CD8-positive, alpha-beta memory T cell (primary cell): ENCODE measurements at regions not wholly inside any gene's neighbourhood (a gene's known extent, or its start where the extent isn't known, plus 50 kb on each side); places are given as distances from the start of the nearest gene placed in this dataset.

ENCODE experiments used
- CTCF ChIA-PET: fragments of 350-600 bp; sonication (Branson Sonifier 250); formaldehyde crosslinking; loops from one replicate; lab custom pipeline; 2021; ENCODE audit warnings: antibody characterized with exemption; lab: Charles Lee
- POLR2A ChIA-PET: fragments of 350-600 bp; sonication (Branson Sonifier 250); formaldehyde crosslinking; loops from one replicate; lab custom pipeline; 2021; ENCODE audit warnings: antibody characterized with exemption; lab: Charles Lee
- DNase-seq, 5 donors: peaks; one replicate each; pipeline versions ENCODE4 v3.0.0 to v3.0.0-alpha.2; 2020 to 2022; ENCODE audit warnings: mixed read lengths in 1 of 5
- H3K27ac ChIP-seq: one replicate; pipeline ENCODE4 v1.7.0; 2013; ENCODE audit warnings: low read depth, mild to moderate bottlenecking, low read length, moderate library complexity
- H3K27me3 ChIP-seq: 2 replicates; pipeline ENCODE4 v1.7.0; 2013; ENCODE audit warnings: low read length, mild to moderate bottlenecking; ENCODE audit not compliant: insufficient read depth, poor library complexity, severe bottlenecking
- H3K36me3 ChIP-seq: 2 replicates; pipeline ENCODE4 v1.7.0; 2013; ENCODE audit warnings: mild to moderate bottlenecking, low read length, moderate library complexity; ENCODE audit not compliant: insufficient read depth
- H3K4me1 ChIP-seq: 2 replicates; pipeline ENCODE4 v1.7.0; 2013; ENCODE audit warnings: mild to moderate bottlenecking, low read length, moderate library complexity; ENCODE audit not compliant: insufficient read depth
- H3K4me3 ChIP-seq: 2 replicates; pipeline ENCODE4 v1.7.0; 2013; ENCODE audit warnings: mild to moderate bottlenecking, low read length
- H3K9me3 ChIP-seq: 2 replicates; pipeline ENCODE4 v1.7.0; 2013; ENCODE audit warnings: mild to moderate bottlenecking, low read length
- H3K27ac Mint-ChIP-seq, 8 donors: one replicate each; pipeline ENCODE4 v1.8.0; 2020 to 2021; ENCODE audit warnings: mixed read lengths in 8 of 8, mild to moderate bottlenecking in 6 of 8, inconsistent platforms in 3 of 8, moderate library complexity in 3 of 8
- H3K27me3 Mint-ChIP-seq, 2 donors: one replicate each; pipeline ENCODE4 v1.8.0; 2020 to 2021; ENCODE audit warnings: mixed read lengths in 2 of 2, mild to moderate bottlenecking in 1 of 2, moderate library complexity in 1 of 2
- H3K36me3 Mint-ChIP-seq, 3 donors: one replicate each; pipeline ENCODE4 v1.8.0; 2020 to 2021; ENCODE audit warnings: mixed read lengths in 3 of 3, inconsistent platforms in 1 of 3, mild to moderate bottlenecking in 1 of 3
- H3K4me1 Mint-ChIP-seq, 3 donors: one replicate each; pipeline ENCODE4 v1.8.0; 2020 to 2021; ENCODE audit warnings: mixed read lengths in 3 of 3, inconsistent platforms in 1 of 3, mild to moderate bottlenecking in 1 of 3
- H3K4me3 Mint-ChIP-seq, 7 donors: one replicate each; pipeline ENCODE4 v1.8.0; 2020 to 2021; ENCODE audit warnings: mixed read lengths in 7 of 7, mild to moderate bottlenecking in 6 of 7, moderate library complexity in 4 of 7, inconsistent platforms in 2 of 7
- H3K9me3 Mint-ChIP-seq, 5 donors: one replicate each; pipeline ENCODE4 v1.8.0; 2020 to 2022; ENCODE audit warnings: mixed read lengths in 5 of 5, mild to moderate bottlenecking in 3 of 5, moderate library complexity in 2 of 5, inconsistent platforms in 1 of 5

DNA sequence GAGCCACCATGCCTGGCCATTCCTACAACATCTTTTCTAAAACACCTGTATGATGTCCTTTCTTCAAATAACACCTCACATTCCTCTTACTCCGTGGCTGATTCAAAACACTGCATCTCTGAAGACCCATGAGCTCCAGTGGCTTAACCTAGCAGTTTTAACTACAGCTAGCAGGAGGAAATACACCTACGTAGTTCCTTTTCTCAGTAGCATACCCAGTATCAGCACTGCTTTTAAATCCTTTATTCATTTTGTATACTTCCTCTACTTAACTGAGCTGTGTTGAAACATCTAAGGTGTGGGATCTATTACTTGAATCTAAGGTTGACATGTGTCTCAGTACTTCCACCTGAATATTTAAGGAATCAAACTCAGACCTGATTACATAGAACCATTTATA lies 113.6 kb upstream of the CCDC28A start:
- Mint-ChIP-seq H3K27ac (no peak overlapping the region), H3K36me3 (no peaks in the 10 kb centered on the region), H3K27me3 (peaks cover 10 to 24% of the 10 kb centered on the region in 2 donors), H3K4me1 (peaks cover 0 to 2% (median under 1%) of the 10 kb centered on the region in 3 donors), H3K9me3 (no peaks in the 10 kb centered on the region), H3K4me3 (no peak overlapping the region)
- H3K9me3 ChIP-seq, result no peaks in the 10 kb centered on the region
- no peak overlapping the region for H3K27ac ChIP-seq
- ChIA-PET POLR2A (no interaction called here), CTCF (no interaction called here)
- H3K4me3 ChIP-seq, result no peak overlapping the region
- no peaks in the 10 kb centered on the region for H3K4me1 ChIP-seq
- no peaks in the 10 kb centered on the region for H3K27me3 ChIP-seq
- DNase-seq, result no peak
- H3K36me3 ChIP-seq, result no peaks in the 10 kb centered on the region

- H3K9me3 ChIP-seq, result no peaks in the 10 kb centered on the region
- H3K4me3 ChIP-seq, result no peak overlapping the region
- no peaks in the 10 kb centered on the region for H3K27me3 ChIP-seq
- DNase-seq, result no peak
- no peak overlapping the region for H3K27ac ChIP-seq
- no peaks in the 10 kb centered on the region for H3K36me3 ChIP-seq
- no peak overlapping the region for H3K4me3 Mint-ChIP-seq
- ChIA-PET CTCF (no interaction called here), POLR2A (no interaction called here)
- H3K27me3 Mint-ChIP-seq, result peaks cover 10 to 23% of the 10 kb centered on the region in 2 donors
- H3K4me1 ChIP-seq, result no peaks in the 10 kb centered on the region
- no peaks in the 10 kb centered on the region for H3K36me3 Mint-ChIP-seq
- no peaks in the 10 kb centered on the region for H3K9me3 Mint-ChIP-seq
- no peaks in the 10 kb centered on the region for H3K4me1 Mint-ChIP-seq
- H3K27ac Mint-ChIP-seq, result no peak overlapping the region
These were observed 111.1 kb upstream of the CCDC28A start for GRCh38 chr6:138662471-138662870.

- no peaks in the 10 kb centered on the region for H3K4me1 Mint-ChIP-seq
- no peaks in the 10 kb centered on the region for H3K9me3 Mint-ChIP-seq
- H3K27ac Mint-ChIP-seq, result no peak overlapping the region
- no peak for DNase-seq
- POLR2A ChIA-PET, result no interaction called here
- no peaks in the 10 kb centered on the region for H3K36me3 ChIP-seq
- H3K9me3 ChIP-seq, result no peaks in the 10 kb centered on the region
- CTCF ChIA-PET, result no interaction called here
- H3K27me3 ChIP-seq, result no peaks in the 10 kb centered on the region
- no peak overlapping the region for H3K4me3 Mint-ChIP-seq
- no peaks in the 10 kb centered on the region for H3K36me3 Mint-ChIP-seq
- H3K4me1 ChIP-seq, result no peaks in the 10 kb centered on the region
- no peak overlapping the region for H3K4me3 ChIP-seq
- no peak overlapping the region for H3K27ac ChIP-seq
- H3K27me3 Mint-ChIP-seq, result peaks cover 10 to 21% of the 10 kb centered on the region in 2 donors
These were observed 109.7 kb upstream of the CCDC28A start for GRCh38 chr6:138663892-138664291.

- POLR2A ChIA-PET, result no interaction called here
These were observed 108.8 kb upstream of the CCDC28A start for GRCh38 chr6:138664745-138665144.

GRCh38 chr6:138666636-138667035 lies 106.9 kb upstream of the CCDC28A start:
- no peaks in the 10 kb centered on the region for H3K36me3 Mint-ChIP-seq
- no peak overlapping the region for H3K4me3 Mint-ChIP-seq
- H3K4me1 ChIP-seq, result no peaks in the 10 kb centered on the region
- ChIA-PET CTCF (interaction anchor here (0.7 kb wide), 1 partner anchor 1338 kb away, joined by 3 read pairs; no protein-coding TSS in a partner anchor), POLR2A (no interaction called here)
- peaks cover 5 to 17% of the 10 kb centered on the region in 2 donors for H3K27me3 Mint-ChIP-seq
- H3K27ac Mint-ChIP-seq, result no peak overlapping the region
- no peaks in the 10 kb centered on the region for H3K9me3 Mint-ChIP-seq
- DNase-seq, result no peak
- no peak overlapping the region for H3K27ac ChIP-seq
- no peaks in the 10 kb centered on the region for H3K4me1 Mint-ChIP-seq
- H3K4me3 ChIP-seq, result no peak overlapping the region
- no peaks in the 10 kb centered on the region for H3K27me3 ChIP-seq
- H3K9me3 ChIP-seq, result no peaks in the 10 kb centered on the region
- no peaks in the 10 kb centered on the region for H3K36me3 ChIP-seq

More at GRCh38 chr6:138664745-138665144, 108.8 kb upstream of the CCDC28A start:
- Mint-ChIP-seq H3K36me3 (no peaks in the 10 kb centered on the region), H3K9me3 (no peaks in the 10 kb centered on the region), H3K27me3 (peaks cover 12 to 27% of the 10 kb centered on the region in 2 donors), H3K27ac (no peak overlapping the region), H3K4me1 (no peaks in the 10 kb centered on the region), H3K4me3 (no peak overlapping the region)
- Histone ChIP-seq H3K9me3 (no peaks in the 10 kb centered on the region), H3K27ac (no peak overlapping the region), H3K4me1 (no peaks in the 10 kb centered on the region), H3K27me3 (no peaks in the 10 kb centered on the region), H3K36me3 (no peaks in the 10 kb centered on the region), H3K4me3 (no peak overlapping the region)
- CTCF ChIA-PET, result no interaction called here
- DNase-seq, result no peak

GRCh38 chr6:138667408-138667807 lies 106.2 kb upstream of the CCDC28A start:
- Mint-ChIP-seq H3K4me3 (no peak overlapping the region), H3K27me3 (peaks cover 5 to 17% of the 10 kb centered on the region in 2 donors), H3K36me3 (no peaks in the 10 kb centered on the region), H3K9me3 (no peaks in the 10 kb centered on the region), H3K4me1 (no peaks in the 10 kb centered on the region), H3K27ac (no peak overlapping the region)
- DNase-seq, result no peak
- Histone ChIP-seq H3K4me3 (no peak overlapping the region), H3K27ac (no peak overlapping the region), H3K36me3 (no peaks in the 10 kb centered on the region), H3K4me1 (no peaks in the 10 kb centered on the region), H3K9me3 (no peaks in the 10 kb centered on the region), H3K27me3 (no peaks in the 10 kb centered on the region)
- CTCF ChIA-PET, result no interaction called here
- POLR2A ChIA-PET, result no interaction called here

GRCh38 chr6:138671351-138671750 lies 102.2 kb upstream of the CCDC28A start:
- Histone ChIP-seq H3K4me1 (no peaks in the 10 kb centered on the region), H3K27ac (no peak overlapping the region), H3K27me3 (no peaks in the 10 kb centered on the region), H3K9me3 (no peaks in the 10 kb centered on the region), H3K36me3 (no peaks in the 10 kb centered on the region), H3K4me3 (no peak overlapping the region)
- no peaks in the 10 kb centered on the region for H3K9me3 Mint-ChIP-seq
- H3K27me3 Mint-ChIP-seq, result peaks cover 5 to 14% of the 10 kb centered on the region in 2 donors
- no peak overlapping the region for H3K4me3 Mint-ChIP-seq
- ChIA-PET POLR2A (no interaction called here), CTCF (no interaction called here)
- no peak for DNase-seq
- no peaks in the 10 kb centered on the region for H3K4me1 Mint-ChIP-seq
- H3K36me3 Mint-ChIP-seq, result no peaks in the 10 kb centered on the region
- H3K27ac Mint-ChIP-seq, result no peak overlapping the region

GRCh38 chr6:138673346-138674014 lies 100.1 kb upstream of the CCDC28A start:
- Histone ChIP-seq H3K27me3 (no peaks in the 10 kb centered on the region), H3K4me1 (no peaks in the 10 kb centered on the region), H3K4me3 (no peak overlapping the region), H3K9me3 (no peaks in the 10 kb centered on the region), H3K36me3 (no peaks in the 10 kb centered on the region), H3K27ac (no peak overlapping the region)
- DNase-seq, result no peak
- Mint-ChIP-seq H3K4me3 (no peak overlapping the region), H3K36me3 (no peaks in the 10 kb centered on the region), H3K27me3 (peaks cover 5 to 14% of the 10 kb centered on the region in 2 donors), H3K9me3 (no peaks in the 10 kb centered on the region), H3K27ac (no peak overlapping the region), H3K4me1 (no peaks in the 10 kb centered on the region)
- POLR2A ChIA-PET, result no interaction called here
- CTCF ChIA-PET, result no interaction called here
